Type B pancreatic cell (in vitro differentiated cells): ENCODE measurements at regions not wholly inside any gene's neighbourhood (a gene's known extent, or its start where the extent isn't known, plus 50 kb on each side); places are given as distances from the start of the nearest gene placed in this dataset.
A peak's percentile ranks its signal among the peaks of the same experiment; 100 is the strongest.

Source experiments
- DNase-seq: peaks from one replicate; pipeline ENCODE4 v3.0.0; 2021; ENCODE audit warnings: mixed read lengths; ENCODE audit not compliant: unreplicated experiment; ENCODE audit errors: extremely low spot score
- H3K27ac Mint-ChIP-seq: 2 replicates; pipeline ENCODE4 v1.8.0; 2021; ENCODE audit warnings: mild to moderate bottlenecking, mixed read lengths
- H3K27me3 Mint-ChIP-seq: 2 replicates; pipeline ENCODE4 v1.8.0; 2021; ENCODE audit warnings: mixed read lengths
- H3K36me3 Mint-ChIP-seq: 2 replicates; pipeline ENCODE4 v1.8.0; 2021; ENCODE audit warnings: mixed read lengths
- H3K4me1 Mint-ChIP-seq: one replicate; pipeline ENCODE4 v1.8.0; 2021; ENCODE audit warnings: mixed read lengths; ENCODE audit not compliant: unreplicated experiment
- H3K4me3 Mint-ChIP-seq: 2 replicates; pipeline ENCODE4 v1.8.0; 2021; ENCODE audit warnings: mild to moderate bottlenecking, mixed read lengths
- H3K9me3 Mint-ChIP-seq: 2 replicates; pipeline ENCODE4 v1.8.0; 2021; ENCODE audit warnings: mixed read lengths
- CTCF ChIP-seq: fragments of 200-600 bp; sonication (generic); conservative IDR thresholded peaks from 2 replicates; pipeline ENCODE4 v1.5.0; 2021; ENCODE audit warnings: antibody characterized with exemption, mild to moderate bottlenecking

- Mint-ChIP-seq H3K27ac (no peak overlapping the region), H3K36me3 (no peaks in the 10 kb centered on the region), H3K9me3 (no peaks in the 10 kb centered on the region), H3K4me1 (no peaks in the 10 kb centered on the region), H3K4me3 (no peak overlapping the region), H3K27me3 (peaks cover 9% of the 10 kb centered on the region)
- no peak for TF ChIP-seq CTCF
- no peak for DNase-seq
Observed at GRCh38 chr2:223439184-223439583, 163.0 kb downstream of the SCG2 start.

- H3K9me3 Mint-ChIP-seq = no peaks in the 10 kb centered on the region
- no peak overlapping the region for H3K4me3 Mint-ChIP-seq
- H3K4me1 Mint-ChIP-seq = no peaks in the 10 kb centered on the region
- no peak for TF ChIP-seq CTCF
- no peak for DNase-seq
- H3K27me3 Mint-ChIP-seq = peaks cover 10% of the 10 kb centered on the region
- H3K27ac Mint-ChIP-seq = no peak overlapping the region
- no peaks in the 10 kb centered on the region for H3K36me3 Mint-ChIP-seq
Observed at GRCh38 chr2:223439786-223440185, 162.4 kb downstream of the SCG2 start.

- no peak for TF ChIP-seq CTCF
- Mint-ChIP-seq H3K4me3 (no peak overlapping the region), H3K9me3 (no peaks in the 10 kb centered on the region), H3K27me3 (peaks cover 3% of the 10 kb centered on the region), H3K27ac (no peak overlapping the region), H3K4me1 (no peaks in the 10 kb centered on the region), H3K36me3 (no peaks in the 10 kb centered on the region)
- no peak for DNase-seq
Observed at GRCh38 chr2:223442847-223443246, 159.3 kb downstream of the SCG2 start.

GRCh38 chr2:223450246-223450645 is 151.9 kb downstream of the SCG2 start:
- peaks cover 13% of the 10 kb centered on the region for H3K27me3 Mint-ChIP-seq
- TF ChIP-seq CTCF = no peak
- no peaks in the 10 kb centered on the region for H3K9me3 Mint-ChIP-seq
- no peak for DNase-seq
- no peaks in the 10 kb centered on the region for H3K36me3 Mint-ChIP-seq
- H3K4me3 Mint-ChIP-seq = no peak overlapping the region
- H3K4me1 Mint-ChIP-seq = no peaks in the 10 kb centered on the region
- H3K27ac Mint-ChIP-seq = no peak overlapping the region

- no peak for DNase-seq
- Mint-ChIP-seq H3K4me3 (no peak overlapping the region), H3K27me3 (no peaks in the 10 kb centered on the region), H3K4me1 (no peaks in the 10 kb centered on the region), H3K27ac (no peak overlapping the region), H3K9me3 (peaks cover 6% of the 10 kb centered on the region), H3K36me3 (no peaks in the 10 kb centered on the region)
- TF ChIP-seq CTCF = no peak
Observed at GRCh38 chr2:223457301-223457700, 144.9 kb downstream of the SCG2 start.

GRCh38 chr2:223459328-223459939 is 142.7 kb downstream of the SCG2 start:
- TF ChIP-seq CTCF = peak; percentile 75
- Mint-ChIP-seq H3K27ac (no peak overlapping the region), H3K4me3 (no peak overlapping the region), H3K4me1 (no peaks in the 10 kb centered on the region), H3K27me3 (no peaks in the 10 kb centered on the region), H3K9me3 (peaks cover 10% of the 10 kb centered on the region), H3K36me3 (no peaks in the 10 kb centered on the region)
- DNase-seq = no peak
